Thyroid gland (tissue), 4 donors: ENCODE measurements at regions not wholly inside any gene's neighbourhood (a gene's known extent, or its start where the extent isn't known, plus 50 kb on each side); places are given as distances from the start of the nearest gene placed in this dataset.

Source experiments
- DNase-seq, 2 donors: peaks; one replicate each; pipeline ENCODE4 v3.0.0-alpha.2; 2019
- H3K27ac ChIP-seq, 3 donors: fragments of 200-600 bp; sonication (generic); 1 replicate in 2 of 3; 2 replicates in 1 of 3; pipeline ENCODE4 v1.5.1; 2016 to 2019; ENCODE audit warnings: mild to moderate bottlenecking in 1 of 3, moderate library complexity in 1 of 3
- H3K27me3 ChIP-seq: fragments of 200-600 bp; sonication (generic); one replicate; pipeline ENCODE4 v1.5.1; 2019
- H3K36me3 ChIP-seq, 2 donors: fragments of 200-600 bp; sonication (generic); one replicate each; pipeline ENCODE4 v1.5.1; 2016 to 2019
- H3K4me1 ChIP-seq, 2 donors: fragments of 200-600 bp; sonication (generic); one replicate each; pipeline ENCODE4 v1.5.1; 2017 to 2019
- H3K4me3 ChIP-seq, 3 donors: fragments of 200-600 bp; sonication (generic); replicated peaks in 1 of 3; 1 replicate in 2 of 3; 2 replicates in 1 of 3; pipeline ENCODE4 v1.5.1; 2016; ENCODE audit warnings: mild to moderate bottlenecking in 1 of 3
- H3K9me3 ChIP-seq: fragments of 200-600 bp; sonication (generic); one replicate; pipeline ENCODE4 v1.5.1; 2017
- CTCF ChIP-seq, 6 experiments: fragments of 200-600 bp in 3 of 6; fragments of 450-650 bp in 3 of 6; sonication (generic) in 3 of 6; IDR thresholded peaks; one replicate each; pipeline ENCODE4 v1.5.1; 2016 to 2019; ENCODE audit warnings: antibody characterized with exemption in 6 of 6, mild to moderate bottlenecking in 2 of 6, inconsistent platforms in 1 of 6, moderate library complexity in 1 of 6
- POLR2A ChIP-seq, 2 donors: fragments of 450-650 bp; IDR thresholded peaks; one replicate each; pipeline ENCODE4 v1.6.1; 2017; ENCODE audit warnings: antibody characterized with exemption in 2 of 2, mild to moderate bottlenecking in 2 of 2, moderate library complexity in 1 of 2
- WGBS, 2 donors: methylation state at CpG; one replicate each; pipeline ENCODE4 v1.1.5; 2017; 5-methylcytosine and 5-hydroxymethylcytosine counted together
- intact Hi-C: fragments of 100-400 bp; cut with DNase I; formaldehyde crosslinking; loops from one replicate; pipeline ENCODE4 v1.15.1; 2023

GRCh38 chr21:17921579-17922530 lies 102.7 kb upstream of the C21orf91 start:
- 71 to 84% methylated on average over 2 of the region's 2 CpGs for WGBS, 2 donors
- Histone ChIP-seq H3K36me3 (no peaks in the 10 kb centered on the region), H3K27ac (no peak overlapping the region), H3K4me1 (peaks cover 0 to 4% of the 10 kb centered on the region in 2 donors), H3K9me3 (no peaks in the 10 kb centered on the region), H3K4me3 (no peak overlapping the region), H3K27me3 (no peaks in the 10 kb centered on the region)
- TF ChIP-seq POLR2A (IDR thresholded peaks at IDR 0.05): no peak
- no peak for TF ChIP-seq CTCF (IDR thresholded peaks at IDR 0.05)
- no peak for DNase-seq
- intact Hi-C loops: loop anchor here (5.0 kb wide), 1 partner anchor 245 kb away; no protein-coding TSS in a partner anchor

- 94 to 95% methylated on average over 3 of the region's 3 CpGs for WGBS, 2 donors
- no peaks in the 10 kb centered on the region for H3K4me1 ChIP-seq
- no peak overlapping the region for H3K4me3 ChIP-seq
- DNase-seq: no peak
- H3K27ac ChIP-seq: no peak overlapping the region
- no peaks in the 10 kb centered on the region for H3K27me3 ChIP-seq
- intact Hi-C loops: no loop called here
- no peaks in the 10 kb centered on the region for H3K36me3 ChIP-seq
- TF ChIP-seq CTCF (IDR thresholded peaks at IDR 0.05) (no peak), POLR2A (IDR thresholded peaks at IDR 0.05) (no peak)
- no peaks in the 10 kb centered on the region for H3K9me3 ChIP-seq
These were observed 96.8 kb upstream of the C21orf91 start for GRCh38 chr21:17915976-17916375.

GRCh38 chr21:17911628-17912027 lies 92.5 kb upstream of the C21orf91 start:
- 81 to 86% methylated on average over 3 of the region's 3 CpGs for WGBS, 2 donors
- Histone ChIP-seq H3K4me3 (no peak overlapping the region), H3K4me1 (no peaks in the 10 kb centered on the region), H3K27ac (no peak overlapping the region), H3K27me3 (no peaks in the 10 kb centered on the region), H3K9me3 (no peaks in the 10 kb centered on the region), H3K36me3 (no peaks in the 10 kb centered on the region)
- DNase-seq: no peak
- no peak for TF ChIP-seq POLR2A (IDR thresholded peaks at IDR 0.05)
- no peak for TF ChIP-seq CTCF (IDR thresholded peaks at IDR 0.05)
- intact Hi-C loops: no loop called here

- TF ChIP-seq CTCF (IDR thresholded peaks at IDR 0.05) (no peak), POLR2A (IDR thresholded peaks at IDR 0.05) (no peak)
- Histone ChIP-seq H3K9me3 (no peaks in the 10 kb centered on the region), H3K4me1 (no peaks in the 10 kb centered on the region), H3K4me3 (no peak overlapping the region), H3K36me3 (no peaks in the 10 kb centered on the region), H3K27ac (no peak overlapping the region), H3K27me3 (no peaks in the 10 kb centered on the region)
- no peak for DNase-seq
- 82 to 89% methylated on average over 10 of the region's 10 CpGs for WGBS, 2 donors
- intact Hi-C loops: no loop called here
These were observed 84.9 kb upstream of the C21orf91 start for GRCh38 chr21:17903929-17904639.
